Testis (tissue), 2 donors: ENCODE measurements at regions not wholly inside any gene's neighbourhood (a gene's known extent, or its start where the extent isn't known, plus 50 kb on each side); places are given as distances from the start of the nearest gene placed in this dataset.
"Not testable (repeated sequence)": the region's sequence is repeated elsewhere in the genome, so short reads cannot be mapped to it uniquely, and the experiment has no call there.

Source experiments
- DNase-seq: peaks from one replicate; pipeline ENCODE4 v3.0.0-alpha.2; 2019
- H3K27ac ChIP-seq, 2 donors: fragments of 200-600 bp; sonication (generic); one replicate each; pipeline ENCODE4 v1.5.1; 2019
- H3K27me3 ChIP-seq: fragments of 200-600 bp; sonication (generic); one replicate; pipeline ENCODE4 v1.5.1; 2019
- H3K36me3 ChIP-seq: fragments of 200-600 bp; sonication (generic); one replicate; pipeline ENCODE4 v1.5.1; 2017; ENCODE audit warnings: low read depth; ENCODE audit errors: missing control alignments
- H3K4me1 ChIP-seq: fragments of 200-600 bp; sonication (generic); one replicate; pipeline ENCODE4 v1.5.1; 2019
- H3K4me3 ChIP-seq, 2 donors: fragments of 200-600 bp; sonication (generic); one replicate each; pipeline ENCODE4 v1.5.1; 2017 to 2019
- H3K9me3 ChIP-seq: fragments of 200-600 bp; sonication (generic); one replicate; pipeline ENCODE4 v1.5.1; 2017
- CTCF ChIP-seq, 3 experiments: fragments of 450-650 bp in 2 of 3; fragments of 200-600 bp in 1 of 3; sonication (generic) in 1 of 3; IDR thresholded peaks; one replicate each; pipeline ENCODE4 v1.5.1; 2016 to 2019; ENCODE audit warnings: antibody characterized with exemption in 3 of 3, mild to moderate bottlenecking in 2 of 3, moderate library complexity in 1 of 3
- POLR2A ChIP-seq: fragments of 450-650 bp; IDR thresholded peaks from one replicate; pipeline ENCODE4 v1.6.1; 2017; ENCODE audit warnings: antibody characterized with exemption, mild to moderate bottlenecking, moderate library complexity
- WGBS, 2 donors: methylation state at CpG; one replicate each; pipeline ENCODE4 v1.1.5; 2018; 5-methylcytosine and 5-hydroxymethylcytosine counted together
- intact Hi-C: fragments of 100-400 bp; cut with DNase I; formaldehyde crosslinking; loops from one replicate; pipeline ENCODE4 v1.15.1; 2023; ENCODE audit warnings: low total_unique reads

GRCh38 chr1:29921741-29922140 lies 685.4 kb downstream of the PTPRU start:
- no peak for DNase-seq
- Histone ChIP-seq H3K9me3 (no peaks in the 10 kb centered on the region), H3K27ac (no peak overlapping the region), H3K4me1 (no peaks in the 10 kb centered on the region), H3K4me3 (no peak overlapping the region), H3K27me3 (no peaks in the 10 kb centered on the region), H3K36me3 (no peaks in the 10 kb centered on the region)
- intact Hi-C loops, result no loop called here
- no peak for TF ChIP-seq CTCF (IDR thresholded peaks at IDR 0.05)
- 94 to 95% methylated on average over 2 of the region's 2 CpGs for WGBS, 2 donors

- Histone ChIP-seq H3K4me3 (no peak overlapping the region), H3K4me1 (no peaks in the 10 kb centered on the region), H3K9me3 (no peaks in the 10 kb centered on the region), H3K36me3 (no peaks in the 10 kb centered on the region), H3K27me3 (no peaks in the 10 kb centered on the region), H3K27ac (no peak overlapping the region)
- TF ChIP-seq POLR2A, result no peak
- TF ChIP-seq CTCF (IDR thresholded peaks at IDR 0.05), result no peak
- intact Hi-C loops, result no loop called here
- 76 to 79% methylated on average over 9 to 11 of the region's 11 CpGs for WGBS, 2 donors
- DNase-seq, result no peak
Observed at GRCh38 chr1:29920784-29921183, 684.5 kb downstream of the PTPRU start.

GRCh38 chr1:29920316-29920715 lies 684.0 kb downstream of the PTPRU start:
- intact Hi-C loops, result no loop called here
- no peaks in the 10 kb centered on the region for H3K36me3 ChIP-seq
- no peak for TF ChIP-seq POLR2A
- no peak for TF ChIP-seq CTCF (IDR thresholded peaks at IDR 0.05)
- no peaks in the 10 kb centered on the region for H3K4me1 ChIP-seq
- WGBS, 2 donors, result 74 to 85% methylated on average over 5 to 9 of the region's 9 CpGs
- no peak overlapping the region for H3K4me3 ChIP-seq
- no peak for DNase-seq
- H3K27me3 ChIP-seq, result no peaks in the 10 kb centered on the region
- no peaks in the 10 kb centered on the region for H3K9me3 ChIP-seq
- no peak overlapping the region for H3K27ac ChIP-seq

- H3K36me3 ChIP-seq, H3K27me3 ChIP-seq, DNase-seq, intact Hi-C loops, H3K4me1 ChIP-seq, H3K4me3 ChIP-seq, H3K27ac ChIP-seq, H3K9me3 ChIP-seq: not testable (repeated sequence)
- 86 to 93% methylated on average over 7 of the region's 7 CpGs for WGBS, 2 donors
Observed at GRCh38 chr1:29919041-29919440, 682.7 kb downstream of the PTPRU start.

GRCh38 chr1:29916656-29917369 lies 680.5 kb downstream of the PTPRU start:
- TF ChIP-seq POLR2A (no peak), CTCF (IDR thresholded peaks at IDR 0.05) (no peak)
- no peak overlapping the region for H3K27ac ChIP-seq
- H3K4me3 ChIP-seq, result no peak overlapping the region
- H3K27me3 ChIP-seq, result no peaks in the 10 kb centered on the region
- intact Hi-C loops, result no loop called here
- no peaks in the 10 kb centered on the region for H3K36me3 ChIP-seq
- DNase-seq, result no peak
- H3K4me1 ChIP-seq, result no peaks in the 10 kb centered on the region
- no peaks in the 10 kb centered on the region for H3K9me3 ChIP-seq
- WGBS, 2 donors, result 87 to 94% methylated on average over 3 of the region's 3 CpGs
